IPS-11a (cell line): ENCODE measurements at regions not wholly inside any gene's neighbourhood (a gene's known extent, or its start where the extent isn't known, plus 50 kb on each side); places are given as distances from the start of the nearest gene placed in this dataset.
"Not testable (repeated sequence)": the region's sequence is repeated elsewhere in the genome, so short reads cannot be mapped to it uniquely, and the experiment has no call there.

Experiments used
- H3K4me3 ChIP-seq: one replicate; pipeline ENCODE4 v1.5.1; 2013; ENCODE audit warnings: low read depth, low read length, control low read depth

- no peak overlapping the region for H3K4me3 ChIP-seq
Measured at GRCh38 chr2:8253781-8254180, 428.1 kb upstream of the ID2 start.

GRCh38 chr2:8254214-8254613, 427.6 kb upstream of the ID2 start:
- not testable (repeated sequence) for H3K4me3 ChIP-seq

GRCh38 chr2:8254791-8255447, 426.9 kb upstream of the ID2 start:
- H3K4me3 ChIP-seq = no peak overlapping the region

- no peak overlapping the region for H3K4me3 ChIP-seq
Measured at GRCh38 chr2:8255448-8255800, 426.4 kb upstream of the ID2 start.

- H3K4me3 ChIP-seq = no peak overlapping the region
Measured at GRCh38 chr2:8256905-8257304, 425.0 kb upstream of the ID2 start.

- no peak overlapping the region for H3K4me3 ChIP-seq
Measured at GRCh38 chr2:8257502-8257901, 424.4 kb upstream of the ID2 start.

- no peak overlapping the region for H3K4me3 ChIP-seq
Measured at GRCh38 chr2:8258406-8258805, 423.4 kb upstream of the ID2 start.

- H3K4me3 ChIP-seq = no peak overlapping the region
Measured at GRCh38 chr2:8259106-8259840, 422.6 kb upstream of the ID2 start.

GRCh38 chr2:8259841-8260178, 422.0 kb upstream of the ID2 start:
- no peak overlapping the region for H3K4me3 ChIP-seq

GRCh38 chr2:8260213-8260612, 421.6 kb upstream of the ID2 start:
- H3K4me3 ChIP-seq = no peak overlapping the region

- H3K4me3 ChIP-seq = no peak overlapping the region
Measured at GRCh38 chr2:8263901-8264300, 418.0 kb upstream of the ID2 start.

- H3K4me3 ChIP-seq = no peak overlapping the region
Measured at GRCh38 chr2:8264981-8265380, 416.9 kb upstream of the ID2 start.

- H3K4me3 ChIP-seq = no peak overlapping the region
Measured at GRCh38 chr2:8265476-8266226, 416.2 kb upstream of the ID2 start.

- H3K4me3 ChIP-seq = no peak overlapping the region
Measured at GRCh38 chr2:8266563-8266962, 415.3 kb upstream of the ID2 start.

GRCh38 chr2:8267048-8267447, 414.8 kb upstream of the ID2 start:
- no peak overlapping the region for H3K4me3 ChIP-seq

GRCh38 chr2:8267721-8268120, 414.1 kb upstream of the ID2 start:
- H3K4me3 ChIP-seq = no peak overlapping the region

- no peak overlapping the region for H3K4me3 ChIP-seq
Measured at GRCh38 chr2:8268172-8268783, 413.6 kb upstream of the ID2 start.

GRCh38 chr2:8270699-8271098, 411.2 kb upstream of the ID2 start:
- H3K4me3 ChIP-seq = no peak overlapping the region

- no peak overlapping the region for H3K4me3 ChIP-seq
Measured at GRCh38 chr2:8271461-8271860, 410.4 kb upstream of the ID2 start.

GRCh38 chr2:8276026-8276425, 405.8 kb upstream of the ID2 start:
- H3K4me3 ChIP-seq = no peak overlapping the region

GRCh38 chr2:8277921-8278571, 403.8 kb upstream of the ID2 start:
- H3K4me3 ChIP-seq = no peak overlapping the region
